ENCODE measurements at regions not wholly inside any gene's neighbourhood (a gene's known extent, or its start where the extent isn't known, plus 50 kb on each side); places are given as distances from the start of the nearest gene placed in this dataset.
A peak's percentile ranks its signal among the peaks of the same experiment; 100 is the strongest.

- TF ChIP-seq CTCF (IDR thresholded peaks at IDR 0.05; ENCODE audit: extremely low read depth in 1 of 2, insufficient read depth in 1 of 2, low read depth in 1 of 2, low read length in 2 of 2) (peak in 1 of 2 donors; percentile 5), EZH2 (IDR thresholded peaks at IDR 0.05; ENCODE audit: borderline replicate concordance, low read depth, low read length, severe bottlenecking) (no peak), MYC (IDR thresholded peaks at IDR 0.05; ENCODE audit: low read depth, low read length) (no peak), POLR2A (IDR thresholded peaks at IDR 0.05; ENCODE audit: low read depth, low read length) (no peak)
Measured at GRCh38 chr18:8899000-8899399, 193.6 kb downstream of the MTCL1 start.
